Mesenchymal stem cell (in vitro differentiated cells and primary cell): ENCODE measurements at regions not wholly inside any gene's neighbourhood (a gene's known extent, or its start where the extent isn't known, plus 50 kb on each side); places are given as distances from the start of the nearest gene placed in this dataset.

ENCODE experiments used
- DNase-seq: peaks from one replicate; pipeline ENCODE4 v3.0.0-alpha.2; 2013
- H2AFZ ChIP-seq: one replicate; pipeline ENCODE4 v1.6.1; 2013; ENCODE audit warnings: low read depth, mild to moderate bottlenecking, control low read depth, inconsistent platforms, low read length, moderate library complexity
- H2AK5ac ChIP-seq: 2 replicates; pipeline ENCODE4 v1.6.1; 2013; ENCODE audit warnings: low read length, moderate library complexity, mild to moderate bottlenecking, inconsistent platforms; ENCODE audit not compliant: severe bottlenecking
- H2BK120ac ChIP-seq: one replicate; pipeline ENCODE4 v1.6.1; 2013; ENCODE audit warnings: low read depth, mild to moderate bottlenecking, inconsistent platforms, low read length, moderate library complexity
- H2BK12ac ChIP-seq, 2 experiments: one replicate each; pipeline ENCODE4 v1.6.1; 2013; ENCODE audit warnings: inconsistent platforms in 2 of 2, low read length in 2 of 2, mild to moderate bottlenecking in 2 of 2, moderate library complexity in 2 of 2, control low read depth in 1 of 2
- H2BK15ac ChIP-seq: one replicate; pipeline ENCODE4 v1.6.1; 2013; ENCODE audit warnings: mild to moderate bottlenecking, low read depth, inconsistent platforms; ENCODE audit not compliant: poor library complexity, severe bottlenecking
- H2BK5ac ChIP-seq: 2 replicates; pipeline ENCODE4 v1.6.1; 2013; ENCODE audit warnings: low read depth, mild to moderate bottlenecking, low read length, control low read depth, inconsistent platforms; ENCODE audit not compliant: poor library complexity, severe bottlenecking
- H3K14ac ChIP-seq, 2 experiments: one replicate each; pipeline ENCODE4 v1.6.1; 2013; ENCODE audit warnings: inconsistent platforms in 2 of 2, low read length in 2 of 2, control low read depth in 1 of 2, mild to moderate bottlenecking in 1 of 2, moderate library complexity in 1 of 2
- H3K18ac ChIP-seq, 2 experiments: one replicate each; pipeline ENCODE4 v1.6.1; 2013; ENCODE audit warnings: inconsistent platforms in 2 of 2, low read length in 2 of 2, control low read depth in 1 of 2, low read depth in 1 of 2, mild to moderate bottlenecking in 1 of 2
- H3K23ac ChIP-seq, 2 experiments: one replicate each; pipeline ENCODE4 v1.6.1; 2013; ENCODE audit warnings: inconsistent platforms in 2 of 2, low read length in 2 of 2, mild to moderate bottlenecking in 2 of 2, moderate library complexity in 2 of 2, control low read depth in 1 of 2
- H3K27ac ChIP-seq: 2 replicates; pipeline ENCODE4 v1.5.1; 2013; ENCODE audit warnings: mild to moderate bottlenecking, moderate library complexity, low read length, control low read depth, inconsistent platforms; ENCODE audit not compliant: poor library complexity, severe bottlenecking
- H3K27me3 ChIP-seq, 2 experiments: 2 replicates each; pipeline versions ENCODE4 v1.6.1 to v1.7.0; 2013; ENCODE audit warnings: low read length in 2 of 2, mild to moderate bottlenecking in 2 of 2, moderate library complexity in 2 of 2, control low read depth in 1 of 2, inconsistent platforms in 1 of 2; ENCODE audit not compliant: control insufficient read depth in 1 of 2, insufficient read depth in 1 of 2
- H3K36me3 ChIP-seq, 2 experiments: 2 replicates each; pipeline versions ENCODE4 v1.6.1 to v1.7.0; 2013; ENCODE audit warnings: low read length in 2 of 2, control low read depth in 1 of 2, inconsistent platforms in 1 of 2, low read depth in 1 of 2, mild to moderate bottlenecking in 1 of 2; ENCODE audit not compliant: insufficient read depth in 2 of 2, control insufficient read depth in 1 of 2
- H3K4ac ChIP-seq, 2 experiments: one replicate each; pipeline ENCODE4 v1.6.1; 2013; ENCODE audit warnings: inconsistent platforms in 2 of 2, low read length in 2 of 2, mild to moderate bottlenecking in 2 of 2, moderate library complexity in 2 of 2, control low read depth in 1 of 2, low read depth in 1 of 2
- H3K4me1 ChIP-seq: 2 replicates; pipeline ENCODE4 v1.6.1; 2013; ENCODE audit warnings: low read depth, low read length, control low read depth; ENCODE audit not compliant: control insufficient read depth, insufficient read depth
- H3K4me2 ChIP-seq: 2 replicates; pipeline ENCODE4 v1.6.1; 2013; ENCODE audit warnings: low read length, mild to moderate bottlenecking, inconsistent platforms; ENCODE audit not compliant: poor library complexity, severe bottlenecking
- H3K4me3 ChIP-seq, 2 experiments: 2 replicates each; pipeline versions ENCODE4 v1.5.1 to v1.7.0; 2013; ENCODE audit warnings: low read length in 2 of 2, mild to moderate bottlenecking in 2 of 2, control low read depth in 1 of 2, low read depth in 1 of 2; ENCODE audit not compliant: insufficient read depth in 1 of 2
- H3K79me1 ChIP-seq: replicated peaks from 2 replicates; pipeline ENCODE4 v1.6.1; 2013; ENCODE audit warnings: mild to moderate bottlenecking, control low read depth, low read length, inconsistent platforms; ENCODE audit not compliant: poor library complexity, severe bottlenecking
- H3K9ac ChIP-seq: 2 replicates; pipeline ENCODE4 v1.7.0; 2013; ENCODE audit warnings: mild to moderate bottlenecking, low read length, moderate library complexity
- H3K9me3 ChIP-seq: 2 replicates; pipeline ENCODE4 v1.7.0; 2013; ENCODE audit warnings: mild to moderate bottlenecking, low read length; ENCODE audit not compliant: control insufficient read depth
- H4K8ac ChIP-seq: one replicate; pipeline ENCODE4 v1.6.1; 2013; ENCODE audit warnings: inconsistent platforms, mild to moderate bottlenecking, low read length, moderate library complexity
- H4K91ac ChIP-seq: one replicate; pipeline ENCODE4 v1.6.1; 2013; ENCODE audit warnings: mild to moderate bottlenecking, low read length, inconsistent platforms
- WGBS: methylation state at CpG from one replicate; pipeline ENCODE4 v1.1.7; 2013; ENCODE audit warnings: mixed read lengths; 5-methylcytosine and 5-hydroxymethylcytosine counted together

DNA sequence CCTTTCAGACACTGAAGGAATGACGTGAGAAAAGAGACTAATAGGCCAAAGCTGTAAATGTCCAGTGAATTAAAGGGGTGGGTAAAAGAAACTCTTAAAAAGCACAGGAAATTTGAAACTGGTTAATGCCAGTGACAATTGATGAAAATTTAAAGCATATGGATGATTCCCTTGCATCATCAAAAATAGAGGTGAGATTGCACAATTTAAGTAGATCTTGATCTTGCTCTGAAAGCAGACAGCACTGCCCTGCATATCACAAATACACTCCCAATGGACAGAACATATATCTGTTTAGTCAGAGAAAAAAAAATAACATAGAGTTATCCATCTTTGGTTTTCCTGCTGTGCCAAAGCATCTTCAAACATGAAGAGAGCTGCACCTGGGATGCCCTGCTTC, 86.7 kb upstream of the UBE2E3 start:
- H2BK15ac ChIP-seq: no peak overlapping the region
- no peak overlapping the region for H2BK120ac ChIP-seq
- no peak overlapping the region for H3K18ac ChIP-seq
- H3K27ac ChIP-seq: no peak overlapping the region
- no peak for DNase-seq
- H4K91ac ChIP-seq: no peak overlapping the region
- no peaks in the 10 kb centered on the region for H3K79me1 ChIP-seq
- H2BK5ac ChIP-seq: no peak overlapping the region
- no peaks in the 10 kb centered on the region for H3K4me1 ChIP-seq
- 89% methylated on average over 1 of the region's 1 CpG for WGBS
- no peaks in the 10 kb centered on the region for H3K36me3 ChIP-seq
- H2BK12ac ChIP-seq: no peak overlapping the region
- no peak overlapping the region for H3K4me2 ChIP-seq
- H4K8ac ChIP-seq: no peak overlapping the region
- H2AFZ ChIP-seq: no peak overlapping the region
- no peaks in the 10 kb centered on the region for H3K9me3 ChIP-seq
- H3K23ac ChIP-seq: no peak overlapping the region
- no peak overlapping the region for H2AK5ac ChIP-seq
- H3K9ac ChIP-seq: no peak overlapping the region
- no peaks in the 10 kb centered on the region for H3K27me3 ChIP-seq
- no peak overlapping the region for H3K4me3 ChIP-seq
- no peak overlapping the region for H3K4ac ChIP-seq
- H3K14ac ChIP-seq: no peak overlapping the region

DNA sequence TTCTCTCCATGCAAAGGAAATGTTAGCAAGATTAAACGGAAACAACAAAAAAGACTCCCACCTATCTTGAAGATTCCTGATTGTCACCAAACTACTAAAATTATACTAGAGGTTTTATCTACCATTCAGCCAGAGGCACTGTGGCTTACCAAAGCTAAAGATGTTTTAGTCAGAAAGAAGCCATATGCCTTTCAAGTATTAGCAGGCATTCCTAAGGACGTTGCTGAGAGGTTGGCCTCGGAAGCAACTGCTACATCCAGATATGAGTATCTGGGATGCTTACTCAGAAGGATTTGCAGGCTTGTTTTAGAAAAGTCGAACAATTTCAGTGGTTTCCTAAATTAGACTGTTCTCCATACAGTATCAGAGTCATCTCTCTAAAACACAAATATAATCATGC, 88.3 kb upstream of the UBE2E3 start:
- Histone ChIP-seq H3K79me1 (no peaks in the 10 kb centered on the region), H3K4me3 (no peak overlapping the region), H3K4me1 (no peaks in the 10 kb centered on the region), H2AFZ (no peak overlapping the region), H2BK12ac (no peak overlapping the region), H3K36me3 (no peaks in the 10 kb centered on the region), H3K18ac (no peak overlapping the region), H4K91ac (no peak overlapping the region), H2AK5ac (no peak overlapping the region), H3K14ac (no peak overlapping the region), H2BK5ac (no peak overlapping the region), H2BK120ac (no peak overlapping the region), H3K4ac (no peak overlapping the region), H2BK15ac (no peak overlapping the region), H3K27me3 (no peaks in the 10 kb centered on the region), H3K23ac (no peak overlapping the region), H3K9ac (no peak overlapping the region), H3K4me2 (no peak overlapping the region), H3K27ac (no peak overlapping the region), H4K8ac (no peak overlapping the region), H3K9me3 (no peaks in the 10 kb centered on the region)
- no peak for DNase-seq
- WGBS: 89% methylated on average over 4 of the region's 4 CpGs

DNA sequence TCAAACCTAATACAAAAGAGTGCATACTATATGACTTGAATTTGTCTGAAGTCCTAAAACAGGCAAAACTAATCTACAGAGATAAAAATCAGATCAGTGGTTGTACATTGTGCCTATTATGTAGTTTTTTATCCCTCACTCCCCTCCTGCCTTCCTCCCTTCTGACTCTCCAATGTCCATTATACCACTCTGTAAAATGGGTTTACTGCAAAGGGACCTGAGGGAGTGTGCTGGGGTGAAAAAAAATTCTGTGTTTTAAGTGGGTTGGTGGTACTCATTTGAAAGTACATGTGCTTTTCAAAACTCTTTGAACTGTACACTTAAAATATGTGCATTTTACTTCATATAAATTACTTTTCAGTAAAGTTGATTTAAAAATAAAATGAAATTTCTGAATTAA, 89.0 kb upstream of the UBE2E3 start:
- Histone ChIP-seq H2BK5ac (no peak overlapping the region), H3K14ac (no peak overlapping the region)

DNA sequence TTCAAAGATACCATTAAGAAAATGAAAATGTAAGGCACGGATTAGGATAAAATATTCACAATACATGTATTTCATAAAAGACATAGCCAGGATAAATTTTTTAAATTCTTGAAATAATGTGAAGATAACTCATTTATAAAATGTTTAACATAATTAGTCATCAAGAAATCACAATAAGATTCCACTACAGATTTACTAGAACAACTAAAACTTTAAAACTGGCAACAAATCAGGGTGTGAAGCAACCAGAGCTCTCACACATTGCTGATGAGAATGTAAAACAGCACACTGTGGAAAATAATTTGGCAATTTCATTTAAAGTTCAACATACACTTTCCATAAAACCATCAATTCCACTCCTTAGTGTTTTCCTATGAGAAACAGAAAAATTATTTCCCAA, 89.6 kb upstream of the UBE2E3 start:
- DNase-seq: no peak
- H3K36me3 ChIP-seq: no peaks in the 10 kb centered on the region
- no peak overlapping the region for H4K91ac ChIP-seq
- H3K9ac ChIP-seq: no peak overlapping the region
- no peaks in the 10 kb centered on the region for H3K9me3 ChIP-seq
- H2BK15ac ChIP-seq: no peak overlapping the region
- H3K27ac ChIP-seq: no peak overlapping the region
- H3K23ac ChIP-seq: no peak overlapping the region
- H4K8ac ChIP-seq: no peak overlapping the region
- no peaks in the 10 kb centered on the region for H3K27me3 ChIP-seq
- no peaks in the 10 kb centered on the region for H3K4me1 ChIP-seq
- no peak overlapping the region for H2BK120ac ChIP-seq
- H2AK5ac ChIP-seq: no peak overlapping the region
- H3K14ac ChIP-seq: no peak overlapping the region
- H2AFZ ChIP-seq: no peak overlapping the region
- H3K4me2 ChIP-seq: no peak overlapping the region
- no peak overlapping the region for H2BK12ac ChIP-seq
- no peak overlapping the region for H3K4ac ChIP-seq
- no peaks in the 10 kb centered on the region for H3K79me1 ChIP-seq
- H3K4me3 ChIP-seq: no peak overlapping the region
- no CpG with 5 or more reads among the region's 1 CpG for WGBS
- no peak overlapping the region for H2BK5ac ChIP-seq
- H3K18ac ChIP-seq: no peak overlapping the region

More for the DNA sequence above, 89.0 kb upstream of the UBE2E3 start:
- no peak overlapping the region for H3K4me2 ChIP-seq
- H3K4me3 ChIP-seq: no peak overlapping the region
- H3K23ac ChIP-seq: no peak overlapping the region
- no peak for DNase-seq
- no peaks in the 10 kb centered on the region for H3K4me1 ChIP-seq
- no peak overlapping the region for H3K18ac ChIP-seq
- no peak overlapping the region for H2AFZ ChIP-seq
- no peak overlapping the region for H3K4ac ChIP-seq
- H3K79me1 ChIP-seq: no peaks in the 10 kb centered on the region
- no peak overlapping the region for H2BK15ac ChIP-seq
- H3K9me3 ChIP-seq: no peaks in the 10 kb centered on the region
- H3K36me3 ChIP-seq: no peaks in the 10 kb centered on the region
- no peak overlapping the region for H2AK5ac ChIP-seq
- H3K27me3 ChIP-seq: no peaks in the 10 kb centered on the region
- no peak overlapping the region for H4K91ac ChIP-seq
- no peak overlapping the region for H2BK120ac ChIP-seq
- H2BK12ac ChIP-seq: no peak overlapping the region
- no peak overlapping the region for H3K9ac ChIP-seq
- H3K27ac ChIP-seq: no peak overlapping the region
- no peak overlapping the region for H4K8ac ChIP-seq
